ENCODE measurements at regions not wholly inside any gene's neighbourhood (a gene's known extent, or its start where the extent isn't known, plus 50 kb on each side); places are given as distances from the start of the nearest gene placed in this dataset.
A peak's percentile ranks its signal among the peaks of the same experiment; 100 is the strongest.

DNA sequence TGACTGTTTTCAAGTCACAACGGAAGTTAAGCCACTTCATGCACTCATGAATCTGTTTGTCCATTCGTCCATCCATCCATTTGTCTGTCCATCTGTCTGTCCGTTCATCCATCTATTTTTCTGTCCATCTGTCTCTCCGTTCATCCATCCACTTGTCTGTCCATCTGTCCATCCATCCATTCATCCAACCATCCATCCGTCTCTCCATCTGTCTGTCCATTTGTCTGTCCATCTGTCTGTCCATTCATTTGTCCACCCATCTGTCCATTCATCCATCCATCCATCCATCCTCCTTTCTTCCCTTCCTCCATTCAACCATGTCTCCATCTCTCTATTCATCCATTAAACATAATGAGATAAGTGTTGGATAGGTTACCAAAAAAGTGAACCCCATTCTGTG lies 123.5 kb upstream of the UQCRFS1 start:
- Mint-ChIP-seq H3K4me3 (peak overlapping the region in 1 of 4 donors; percentile 32), H3K36me3 (no peaks in the 10 kb centered on the region), H3K27ac (no peak overlapping the region), H3K9me3 (peaks cover 0 to 17% (median 5%) of the 10 kb centered on the region in 7 donors), H3K4me1 (no peaks in the 10 kb centered on the region), H3K27me3 (no peaks in the 10 kb centered on the region)
- Histone ChIP-seq H3K27me3 (ENCODE audit: control insufficient read depth, insufficient read depth, low read length) (no peaks in the 10 kb centered on the region), H3K9me3 (ENCODE audit: control insufficient read depth in 2 of 2, low read length in 2 of 2) (peaks cover 0 to 4% of the 10 kb centered on the region in 2 experiments), H3K36me3 (ENCODE audit: control insufficient read depth, insufficient read depth, low read length) (no peaks in the 10 kb centered on the region), H3K4me1 (ENCODE audit: control insufficient read depth, insufficient read depth, low read length, poor library complexity, severe bottlenecking) (no peaks in the 10 kb centered on the region), H3K27ac (ENCODE audit: insufficient read depth, low read length, poor library complexity, severe bottlenecking) (no peak overlapping the region), H3K4me3 (ENCODE audit: low read depth, low read length) (no peak overlapping the region)
- DNase-seq: no peak
- no peak for ATAC-seq (ENCODE audit: low read depth in 2 of 2)

DNA sequence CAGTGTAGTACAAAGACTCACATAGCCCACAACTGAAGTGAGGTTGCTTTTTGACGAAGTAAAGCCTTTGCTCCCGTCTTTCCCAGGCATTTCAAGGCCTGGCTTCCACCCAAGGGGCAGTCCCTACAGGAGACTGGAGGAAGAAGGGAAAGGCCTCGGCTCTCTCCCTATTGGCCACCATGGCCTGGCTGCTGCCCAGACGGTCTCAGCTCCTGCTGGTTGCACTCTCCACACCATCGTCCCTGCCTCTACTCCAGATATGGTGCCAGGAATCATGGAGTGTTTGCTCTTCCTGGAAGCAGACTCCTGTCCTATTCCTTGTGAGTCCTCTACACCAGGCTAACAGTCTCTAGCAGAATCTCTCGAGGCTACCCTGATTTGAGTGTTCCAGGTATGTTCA lies 124.1 kb upstream of the UQCRFS1 start:
- Histone ChIP-seq H3K36me3 (ENCODE audit: control insufficient read depth, insufficient read depth, low read length) (no peaks in the 10 kb centered on the region), H3K9me3 (ENCODE audit: control insufficient read depth in 2 of 2, low read length in 2 of 2) (peaks cover 0 to 5% of the 10 kb centered on the region in 2 experiments), H3K27me3 (ENCODE audit: control insufficient read depth, insufficient read depth, low read length) (no peaks in the 10 kb centered on the region), H3K4me1 (ENCODE audit: control insufficient read depth, insufficient read depth, low read length, poor library complexity, severe bottlenecking) (no peaks in the 10 kb centered on the region), H3K4me3 (ENCODE audit: low read depth, low read length) (no peak overlapping the region), H3K27ac (ENCODE audit: insufficient read depth, low read length, poor library complexity, severe bottlenecking) (no peak overlapping the region)
- Mint-ChIP-seq H3K36me3 (no peaks in the 10 kb centered on the region), H3K27me3 (no peaks in the 10 kb centered on the region), H3K4me3 (no peak overlapping the region), H3K27ac (no peak overlapping the region), H3K9me3 (peaks cover 0 to 21% (median 5%) of the 10 kb centered on the region in 7 donors), H3K4me1 (no peaks in the 10 kb centered on the region)
- ATAC-seq (ENCODE audit: low read depth in 2 of 2): no peak
- DNase-seq: no peak

DNA sequence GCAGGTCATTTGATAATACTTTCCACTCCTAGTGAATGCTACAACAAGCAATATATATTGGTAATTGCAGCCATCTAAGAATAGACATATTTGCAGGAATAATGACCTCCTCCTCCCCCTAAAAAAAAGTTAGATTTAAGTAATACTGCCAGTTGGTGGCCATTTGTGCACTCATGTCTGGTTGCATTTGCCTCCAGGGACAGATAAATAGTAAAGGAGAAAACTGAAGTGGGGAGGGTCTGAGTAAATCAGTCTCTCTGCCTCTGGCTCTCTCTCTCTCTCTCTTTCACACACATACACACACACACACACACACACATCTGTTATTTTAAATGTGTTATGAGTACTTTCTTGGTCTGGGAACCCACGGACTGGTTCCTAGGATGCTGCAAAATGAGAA lies 125.5 kb upstream of the UQCRFS1 start:
- H3K27ac Mint-ChIP-seq: no peak overlapping the region
- H3K4me3 Mint-ChIP-seq: no peak overlapping the region
- DNase-seq: no peak
- H3K36me3 Mint-ChIP-seq: no peaks in the 10 kb centered on the region
- H3K36me3 ChIP-seq (ENCODE audit: control insufficient read depth, insufficient read depth, low read length): no peaks in the 10 kb centered on the region
- no peak overlapping the region for H3K4me3 ChIP-seq (ENCODE audit: low read depth, low read length)
- no peaks in the 10 kb centered on the region for H3K4me1 Mint-ChIP-seq
- no peak for ATAC-seq (ENCODE audit: low read depth in 2 of 2)
- peaks cover 3 to 31% (median 8%) of the 10 kb centered on the region in 7 donors for H3K9me3 Mint-ChIP-seq
- no peaks in the 10 kb centered on the region for H3K4me1 ChIP-seq (ENCODE audit: control insufficient read depth, insufficient read depth, low read length, poor library complexity, severe bottlenecking)
- H3K27me3 ChIP-seq (ENCODE audit: control insufficient read depth, insufficient read depth, low read length): no peaks in the 10 kb centered on the region
- H3K27ac ChIP-seq (ENCODE audit: insufficient read depth, low read length, poor library complexity, severe bottlenecking): no peak overlapping the region
- H3K27me3 Mint-ChIP-seq: no peaks in the 10 kb centered on the region
- peaks cover 5 to 14% of the 10 kb centered on the region in 2 experiments for H3K9me3 ChIP-seq (ENCODE audit: control insufficient read depth in 2 of 2, low read length in 2 of 2)

DNA sequence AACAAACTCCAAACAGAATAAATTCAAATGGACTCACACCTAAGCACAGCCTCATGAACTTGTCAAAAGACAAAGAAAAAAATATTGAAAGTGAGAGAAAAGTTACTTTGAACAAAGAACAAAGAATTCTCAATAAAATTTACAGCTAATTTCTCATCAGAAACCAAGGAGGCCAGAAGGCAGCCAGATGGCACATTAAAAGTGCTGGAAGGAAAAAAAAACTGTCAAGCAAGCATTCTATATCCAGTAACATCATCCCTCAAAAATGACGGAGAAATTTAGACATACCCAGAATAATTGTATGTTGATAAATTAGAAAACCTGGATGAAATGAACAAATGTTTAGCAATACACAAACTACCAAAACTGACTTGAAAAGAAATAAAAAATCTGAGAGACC lies 129.8 kb upstream of the UQCRFS1 start:
- peaks cover 2 to 59% (median 13%) of the 10 kb centered on the region in 7 donors for H3K9me3 Mint-ChIP-seq
- H3K27ac Mint-ChIP-seq: no peak overlapping the region
- H3K27me3 ChIP-seq (ENCODE audit: control insufficient read depth, insufficient read depth, low read length): no peaks in the 10 kb centered on the region
- H3K4me3 ChIP-seq (ENCODE audit: low read depth, low read length): no peak overlapping the region
- no peak for DNase-seq
- H3K4me1 Mint-ChIP-seq: no peaks in the 10 kb centered on the region
- H3K36me3 ChIP-seq (ENCODE audit: control insufficient read depth, insufficient read depth, low read length): no peaks in the 10 kb centered on the region
- H3K36me3 Mint-ChIP-seq: no peaks in the 10 kb centered on the region
- no peaks in the 10 kb centered on the region for H3K4me1 ChIP-seq (ENCODE audit: control insufficient read depth, insufficient read depth, low read length, poor library complexity, severe bottlenecking)
- no peak overlapping the region for H3K4me3 Mint-ChIP-seq
- H3K9me3 ChIP-seq (ENCODE audit: control insufficient read depth in 2 of 2, low read length in 2 of 2): peaks cover 28 to 31% of the 10 kb centered on the region in 2 experiments
- no peak for ATAC-seq (ENCODE audit: low read depth in 2 of 2)
- H3K27me3 Mint-ChIP-seq: no peaks in the 10 kb centered on the region
- no peak overlapping the region for H3K27ac ChIP-seq (ENCODE audit: insufficient read depth, low read length, poor library complexity, severe bottlenecking)

DNA sequence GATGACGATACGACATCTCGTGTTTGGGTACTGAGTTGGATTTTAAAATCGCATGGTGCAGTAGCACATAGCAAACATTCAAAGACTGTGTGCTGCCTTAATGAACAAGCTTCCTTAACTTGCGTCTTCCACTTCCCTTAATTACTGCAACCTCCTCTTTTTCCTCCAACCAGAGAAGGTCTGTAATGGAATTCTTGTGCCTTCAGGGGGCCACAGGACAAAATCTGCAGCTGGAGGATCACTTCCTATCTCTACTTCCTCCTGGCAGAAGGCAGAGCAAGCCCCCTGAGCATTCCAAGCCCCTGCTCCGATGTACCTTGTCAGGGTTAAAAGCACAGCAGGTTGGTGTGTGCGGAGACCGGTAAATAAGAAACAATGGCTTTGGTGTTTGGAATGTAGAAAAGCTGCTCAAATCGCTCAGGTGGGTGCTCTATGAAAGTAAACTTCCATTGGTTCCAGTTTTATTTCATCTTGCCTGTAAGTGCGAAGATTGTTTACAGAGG lies 151.3 kb upstream of the UQCRFS1 start:
- H3K4me1 Mint-ChIP-seq: no peaks in the 10 kb centered on the region
- Histone ChIP-seq H3K27ac (ENCODE audit: insufficient read depth, low read length, poor library complexity, severe bottlenecking) (no peak overlapping the region), H3K36me3 (ENCODE audit: control insufficient read depth, insufficient read depth, low read length) (no peaks in the 10 kb centered on the region), H3K27me3 (ENCODE audit: control insufficient read depth, insufficient read depth, low read length) (peaks cover 2% of the 10 kb centered on the region), H3K9me3 (ENCODE audit: control insufficient read depth in 2 of 2, low read length in 2 of 2) (peaks cover 0 to 4% of the 10 kb centered on the region in 2 experiments), H3K4me1 (ENCODE audit: control insufficient read depth, insufficient read depth, low read length, poor library complexity, severe bottlenecking) (no peaks in the 10 kb centered on the region), H3K4me3 (ENCODE audit: low read depth, low read length) (no peak overlapping the region)
- H3K9me3 Mint-ChIP-seq: peaks cover 0 to 11% (median 0%) of the 10 kb centered on the region in 7 donors
- ATAC-seq (ENCODE audit: low read depth in 2 of 2) (no peak), DNase-seq (no peak)
- H3K4me3 Mint-ChIP-seq: no peak overlapping the region
- H3K27ac Mint-ChIP-seq: no peak overlapping the region
- peaks cover 36% of the 10 kb centered on the region for H3K27me3 Mint-ChIP-seq
- no peaks in the 10 kb centered on the region for H3K36me3 Mint-ChIP-seq

DNA sequence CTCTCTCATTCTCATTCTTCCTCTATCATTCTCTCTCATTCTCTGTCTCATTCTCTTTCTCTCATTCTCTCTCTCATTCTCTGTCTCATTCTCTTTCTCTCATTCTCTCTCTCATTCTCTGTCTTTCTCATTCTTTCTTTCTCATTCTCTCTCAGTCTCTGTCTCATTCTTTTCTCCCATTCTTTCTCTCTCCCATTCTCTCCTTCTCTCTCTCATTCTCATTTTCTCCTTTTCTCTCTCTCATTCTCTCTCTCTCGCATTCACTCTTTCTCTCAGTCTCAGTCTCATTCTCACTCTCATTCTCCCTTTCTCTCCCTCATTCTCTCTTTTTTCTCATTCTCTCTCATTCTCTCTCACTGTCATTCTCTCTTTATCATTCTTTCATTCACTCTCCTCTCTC lies 152.0 kb upstream of the UQCRFS1 start:
- no peaks in the 10 kb centered on the region for H3K4me1 Mint-ChIP-seq
- Histone ChIP-seq H3K4me1 (ENCODE audit: control insufficient read depth, insufficient read depth, low read length, poor library complexity, severe bottlenecking) (no peaks in the 10 kb centered on the region), H3K4me3 (ENCODE audit: low read depth, low read length) (no peak overlapping the region), H3K9me3 (ENCODE audit: control insufficient read depth in 2 of 2, low read length in 2 of 2) (peaks cover 0 to 4% of the 10 kb centered on the region in 2 experiments), H3K36me3 (ENCODE audit: control insufficient read depth, insufficient read depth, low read length) (no peaks in the 10 kb centered on the region), H3K27me3 (ENCODE audit: control insufficient read depth, insufficient read depth, low read length) (peaks cover 2% of the 10 kb centered on the region), H3K27ac (ENCODE audit: insufficient read depth, low read length, poor library complexity, severe bottlenecking) (no peak overlapping the region)
- no peak overlapping the region for H3K4me3 Mint-ChIP-seq
- DNase-seq: no peak
- peaks cover 0 to 9% (median 0%) of the 10 kb centered on the region in 7 donors for H3K9me3 Mint-ChIP-seq
- H3K27me3 Mint-ChIP-seq: peaks cover 38% of the 10 kb centered on the region
- H3K36me3 Mint-ChIP-seq: no peaks in the 10 kb centered on the region
- no peak overlapping the region for H3K27ac Mint-ChIP-seq
- ATAC-seq (ENCODE audit: low read depth in 2 of 2): no peak

DNA sequence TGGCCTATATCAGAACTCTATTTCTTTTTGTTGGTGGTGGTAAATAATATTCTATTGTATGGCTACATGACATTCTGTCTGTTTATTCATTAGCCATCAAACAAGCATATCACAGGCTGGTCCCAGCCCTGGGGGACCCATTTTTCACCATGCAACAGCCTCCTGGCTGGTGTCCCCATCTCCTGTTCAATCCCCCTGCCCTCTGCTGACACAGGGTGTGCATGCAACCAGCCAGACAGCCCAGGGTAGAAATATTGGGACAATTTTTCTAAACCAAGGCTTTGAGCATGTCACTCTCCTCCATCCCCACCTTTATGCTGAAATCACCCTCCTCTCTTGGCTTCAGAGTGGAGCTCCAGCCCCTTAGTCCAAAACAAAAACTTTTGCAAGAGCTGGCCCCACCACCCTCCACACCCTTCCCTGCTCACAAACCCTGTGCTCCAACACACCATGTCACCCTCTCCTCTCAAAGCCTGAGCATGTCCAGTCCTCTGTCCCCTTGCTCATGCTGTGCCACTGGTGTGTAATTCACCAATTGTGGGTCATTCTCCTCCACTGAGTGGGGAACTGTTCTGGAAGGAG lies 153.0 kb upstream of the UQCRFS1 start:
- H3K4me3 ChIP-seq (ENCODE audit: low read depth, low read length): no peak overlapping the region
- H3K27ac ChIP-seq (ENCODE audit: insufficient read depth, low read length, poor library complexity, severe bottlenecking): no peak overlapping the region
- H3K4me1 ChIP-seq (ENCODE audit: control insufficient read depth, insufficient read depth, low read length, poor library complexity, severe bottlenecking): no peaks in the 10 kb centered on the region
- ATAC-seq (ENCODE audit: low read depth in 2 of 2): no peak
- no peak overlapping the region for H3K27ac Mint-ChIP-seq
- DNase-seq: no peak
- peaks cover 0 to 5% (median 0%) of the 10 kb centered on the region in 7 donors for H3K9me3 Mint-ChIP-seq
- H3K9me3 ChIP-seq (ENCODE audit: control insufficient read depth in 2 of 2, low read length in 2 of 2): peaks cover 0 to 4% of the 10 kb centered on the region in 2 experiments
- H3K4me3 Mint-ChIP-seq: no peak overlapping the region
- H3K36me3 ChIP-seq (ENCODE audit: control insufficient read depth, insufficient read depth, low read length): no peaks in the 10 kb centered on the region
- H3K36me3 Mint-ChIP-seq: no peaks in the 10 kb centered on the region
- H3K27me3 Mint-ChIP-seq: peaks cover 38% of the 10 kb centered on the region
- no peaks in the 10 kb centered on the region for H3K4me1 Mint-ChIP-seq
- H3K27me3 ChIP-seq (ENCODE audit: control insufficient read depth, insufficient read depth, low read length): no peaks in the 10 kb centered on the region

DNA sequence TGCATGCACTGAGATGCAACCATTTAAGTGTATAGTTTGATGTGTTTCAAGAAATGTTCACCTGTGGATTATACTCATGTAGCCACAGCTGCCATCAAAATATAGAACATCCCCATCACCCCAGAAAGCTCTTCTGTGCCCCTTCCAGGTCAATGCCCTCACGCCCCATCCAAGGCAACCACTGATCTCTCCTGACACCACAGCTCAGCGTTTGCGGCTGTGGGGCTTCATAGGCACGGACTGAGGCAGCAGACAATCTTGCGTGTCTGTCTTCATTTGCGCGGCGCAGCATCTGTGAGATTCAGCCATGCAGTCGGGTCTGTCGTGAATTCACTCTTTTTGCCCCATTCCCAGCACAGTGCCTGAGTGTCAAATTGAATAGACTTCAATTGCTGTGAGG lies 153.8 kb upstream of the UQCRFS1 start:
- ATAC-seq (ENCODE audit: low read depth in 2 of 2): no peak
- Mint-ChIP-seq H3K27ac (no peak overlapping the region), H3K9me3 (peaks cover 0 to 5% (median 0%) of the 10 kb centered on the region in 7 donors), H3K36me3 (no peaks in the 10 kb centered on the region), H3K27me3 (peaks cover 38% of the 10 kb centered on the region), H3K4me3 (no peak overlapping the region), H3K4me1 (no peaks in the 10 kb centered on the region)
- no peak for DNase-seq
- H3K27ac ChIP-seq (ENCODE audit: insufficient read depth, low read length, poor library complexity, severe bottlenecking): no peak overlapping the region
- no peak overlapping the region for H3K4me3 ChIP-seq (ENCODE audit: low read depth, low read length)
- peaks cover 0 to 2% of the 10 kb centered on the region in 2 experiments for H3K9me3 ChIP-seq (ENCODE audit: control insufficient read depth in 2 of 2, low read length in 2 of 2)
- H3K27me3 ChIP-seq (ENCODE audit: control insufficient read depth, insufficient read depth, low read length): no peaks in the 10 kb centered on the region
- H3K36me3 ChIP-seq (ENCODE audit: control insufficient read depth, insufficient read depth, low read length): no peaks in the 10 kb centered on the region
- H3K4me1 ChIP-seq (ENCODE audit: control insufficient read depth, insufficient read depth, low read length, poor library complexity, severe bottlenecking): no peaks in the 10 kb centered on the region

Data from CD4-positive, CD25-positive, alpha-beta regulatory T cell (primary cell).